ENCODE measurements at regions not wholly inside any gene's neighbourhood (a gene's known extent, or its start where the extent isn't known, plus 50 kb on each side); places are given as distances from the start of the nearest gene placed in this dataset.

- TF ChIP-seq CTCF (IDR thresholded peaks at IDR 0.05) (no peak), POLR2A (IDR thresholded peaks at IDR 0.05) (no peak)
These were observed 68.6 kb upstream of the TMEM168 start for GRCh38 chr7:112858838-112859237.

All from uterus (tissue), 2 donors.